ENCODE measurements at regions not wholly inside any gene's neighbourhood (a gene's known extent, or its start where the extent isn't known, plus 50 kb on each side); places are given as distances from the start of the nearest gene placed in this dataset.

DNA sequence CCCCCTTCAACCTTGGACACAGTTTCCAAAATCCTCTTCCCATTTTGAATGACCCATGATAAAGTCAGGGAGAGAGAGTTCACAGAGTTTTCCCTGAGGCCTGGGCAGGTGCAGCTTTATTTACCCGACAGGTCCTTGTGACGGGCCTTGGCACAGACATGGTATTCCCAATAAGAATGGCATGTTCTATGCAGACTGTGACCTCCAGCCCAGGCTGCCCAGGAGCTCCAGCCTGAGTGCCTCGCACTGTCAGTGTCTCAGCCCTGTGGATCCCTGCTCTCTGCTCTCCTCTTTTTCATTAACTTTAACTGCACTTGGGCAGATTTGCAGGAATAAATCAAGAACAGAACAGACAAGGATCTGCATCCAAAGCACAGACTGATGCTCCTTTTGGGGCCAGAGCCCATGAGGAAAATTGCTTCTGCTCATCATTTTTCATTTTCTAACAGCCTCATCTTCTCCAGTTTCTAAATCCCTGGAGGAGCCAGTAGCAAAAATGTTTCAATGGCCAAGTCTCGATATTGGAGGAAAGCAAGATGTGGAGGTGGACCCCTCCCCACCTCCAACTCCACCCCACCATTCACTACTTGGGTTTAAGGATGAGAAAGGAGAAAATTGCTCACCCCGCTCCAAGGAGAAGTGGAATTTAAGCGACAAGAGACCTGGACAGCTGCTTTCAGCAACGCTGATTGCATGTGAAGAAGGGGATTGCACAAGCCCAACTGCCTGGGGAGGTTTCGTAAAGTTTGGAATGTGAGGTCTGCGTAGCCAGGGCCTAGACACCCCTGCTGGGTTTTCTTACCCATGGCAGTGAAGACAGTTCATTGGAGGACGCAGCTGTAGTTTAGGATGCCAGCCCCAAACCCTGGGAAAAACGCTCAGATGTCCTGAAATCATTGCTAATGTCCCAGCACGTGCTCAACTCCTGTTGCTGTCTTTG lies 225.9 kb downstream of the WDR11 start:
- DNase-seq: no peak

DNA sequence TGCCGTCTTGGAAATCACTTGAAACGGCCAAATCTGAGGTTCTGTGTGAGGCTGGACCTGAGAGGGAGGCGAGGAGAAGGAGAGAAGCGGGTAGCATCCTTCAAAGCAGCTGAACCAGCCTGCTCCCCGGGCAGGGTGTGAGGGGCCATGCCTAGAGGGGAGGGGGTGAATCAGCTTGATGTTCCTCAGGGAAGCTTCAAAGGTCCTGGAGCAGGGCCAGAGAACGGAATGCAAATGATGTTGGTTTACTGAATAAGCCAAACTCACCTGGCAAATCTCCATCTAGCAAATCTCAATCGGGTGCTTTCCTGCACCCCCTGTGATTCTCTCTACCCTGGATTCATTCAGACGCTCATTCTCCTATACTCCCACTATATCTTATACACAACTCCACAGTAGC lies 226.9 kb downstream of the WDR11 start:
- no peak for DNase-seq

DNA sequence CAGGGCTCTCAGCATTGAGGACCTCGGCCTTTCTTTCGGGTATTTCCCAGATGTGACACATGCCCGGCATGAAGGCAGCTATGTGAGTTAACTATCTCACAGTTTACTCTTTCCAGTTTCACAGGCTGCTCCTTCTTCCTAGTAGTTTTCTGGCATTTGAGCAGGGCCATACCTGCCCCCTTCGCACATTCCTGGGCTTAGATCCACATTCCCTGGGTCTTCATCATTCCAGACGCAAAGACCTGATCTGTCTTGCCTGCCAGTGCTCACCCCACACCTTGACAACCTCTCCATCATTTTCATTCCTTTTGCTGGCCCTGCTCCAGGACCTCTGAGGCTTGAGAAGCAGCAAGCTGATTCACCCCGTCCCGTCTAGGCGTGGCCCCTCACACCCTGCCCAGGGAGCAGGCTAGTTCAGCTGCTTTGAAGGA lies 227.5 kb downstream of the WDR11 start:
- DNase-seq: peak; percentile 90

DNA sequence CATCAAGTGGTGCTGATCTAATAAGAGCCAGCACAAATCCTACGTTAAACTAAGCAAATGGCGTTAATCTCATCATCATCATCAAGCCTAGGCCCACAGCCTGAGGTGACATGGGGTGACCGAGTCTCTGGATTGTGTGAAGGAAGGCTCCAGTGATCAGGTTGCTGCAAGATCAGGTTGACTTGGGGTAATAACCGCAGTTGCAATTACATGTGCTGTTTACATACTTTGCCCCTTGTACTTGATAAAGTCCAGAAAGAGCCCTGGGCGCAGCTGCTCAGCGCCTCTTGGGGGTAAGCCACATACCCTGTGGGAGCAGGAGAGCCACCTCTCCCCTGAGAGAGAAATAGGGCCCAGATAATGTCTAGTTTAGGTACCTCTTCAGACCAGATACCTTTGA lies 228.1 kb downstream of the WDR11 start:
- DNase-seq: peak; percentile 90

DNA sequence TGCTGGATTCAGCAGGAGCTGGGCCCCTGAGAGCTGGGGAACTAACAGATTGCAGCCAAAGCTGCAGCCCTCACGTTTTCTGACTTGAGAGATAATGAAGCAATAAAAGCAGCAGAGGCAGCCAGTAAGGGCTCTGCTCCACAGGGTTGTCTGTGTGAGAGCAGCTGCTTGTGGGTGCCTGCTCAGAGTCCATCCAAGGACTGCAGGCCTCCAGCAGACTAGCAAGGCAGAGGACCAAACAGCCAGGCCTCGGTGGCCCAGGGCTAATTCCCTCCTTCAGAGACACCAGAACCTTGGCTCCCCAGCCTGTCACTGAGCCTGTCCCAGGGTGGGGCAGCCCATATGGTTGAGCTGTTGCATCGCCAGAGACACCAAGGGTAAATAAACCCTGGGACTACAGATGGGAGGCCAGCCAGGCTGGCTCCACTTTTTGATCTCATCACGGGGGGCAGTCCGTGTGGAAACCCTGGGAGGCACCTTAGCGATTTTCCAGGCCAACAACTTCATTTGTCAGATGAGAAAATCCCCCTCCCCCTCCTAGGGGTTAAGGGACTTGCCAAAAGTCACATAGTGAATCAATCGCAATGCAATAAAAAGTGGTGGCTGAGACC lies 229.2 kb downstream of the WDR11 start:
- peak; percentile 97 for DNase-seq

DNA sequence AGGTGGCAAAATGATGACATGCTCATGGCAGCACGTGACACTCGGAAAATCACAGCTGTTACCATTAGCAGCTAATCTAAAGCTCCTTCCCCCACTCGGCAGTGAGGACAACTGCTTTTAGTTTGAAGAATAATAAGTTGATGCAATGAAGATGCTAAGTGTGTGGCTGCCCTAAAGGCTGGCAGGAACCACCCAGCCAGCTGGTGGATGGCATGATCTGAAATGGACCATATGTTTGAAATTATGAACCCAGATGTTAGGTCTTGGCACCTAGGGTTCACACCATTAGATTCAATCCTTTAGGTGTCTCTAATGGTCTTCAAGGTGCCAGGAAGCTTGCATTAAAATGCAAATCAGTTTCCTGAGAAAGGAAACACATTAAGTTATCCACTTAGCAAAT lies 230.1 kb downstream of the WDR11 start:
- peak; percentile 43 for DNase-seq

DNA sequence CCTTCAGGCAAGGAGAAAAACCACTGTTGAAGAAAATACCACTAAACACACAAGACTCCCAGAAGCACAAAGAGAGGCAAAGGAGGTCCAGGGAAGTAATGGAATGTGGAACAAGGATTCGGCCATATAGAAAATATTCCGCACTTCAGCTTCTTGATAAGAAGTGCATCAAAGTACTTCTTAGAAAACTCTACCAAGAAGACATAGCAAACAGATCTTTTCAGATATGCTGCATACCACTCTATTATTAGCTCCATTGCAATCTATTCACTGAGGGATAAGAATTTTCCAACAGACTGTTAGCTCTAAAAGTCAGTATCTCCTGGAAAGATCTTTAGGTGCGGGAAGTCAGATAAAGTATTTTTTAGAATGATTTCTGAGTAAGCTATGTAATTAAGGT lies 231.8 kb downstream of the WDR11 start:
- DNase-seq: no peak

DNA sequence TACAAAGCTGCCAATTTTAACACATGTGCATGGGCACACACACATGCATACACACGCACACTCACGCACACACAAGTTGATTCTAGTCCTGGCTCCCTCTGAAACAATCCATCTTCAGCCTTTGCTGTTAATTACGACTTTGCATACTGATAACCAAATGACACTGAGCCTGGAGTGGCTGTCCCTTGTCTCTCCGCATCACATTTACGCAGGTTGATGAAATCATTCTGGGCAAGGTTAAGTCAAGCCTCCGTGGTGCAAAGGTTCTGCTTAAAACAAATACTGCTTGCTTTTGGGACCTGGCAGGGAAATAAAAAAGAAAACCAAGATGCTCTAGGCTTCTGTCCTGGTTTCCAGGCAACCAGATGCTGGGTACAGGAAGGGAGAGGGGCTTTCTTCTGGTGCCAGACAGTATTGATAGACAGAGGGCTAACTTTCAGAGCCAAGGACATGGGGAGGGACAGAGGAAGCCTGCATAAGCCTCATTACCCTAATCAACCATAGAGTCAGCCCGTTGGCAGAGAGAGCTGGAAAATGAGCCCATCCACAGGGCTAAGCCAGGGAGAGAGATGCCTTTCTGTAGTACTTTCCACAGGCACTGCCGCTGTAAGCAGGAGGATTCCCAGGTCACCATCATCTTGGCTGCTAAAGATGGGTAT lies 233.0 kb downstream of the WDR11 start:
- DNase-seq: peak; percentile 38

DNA sequence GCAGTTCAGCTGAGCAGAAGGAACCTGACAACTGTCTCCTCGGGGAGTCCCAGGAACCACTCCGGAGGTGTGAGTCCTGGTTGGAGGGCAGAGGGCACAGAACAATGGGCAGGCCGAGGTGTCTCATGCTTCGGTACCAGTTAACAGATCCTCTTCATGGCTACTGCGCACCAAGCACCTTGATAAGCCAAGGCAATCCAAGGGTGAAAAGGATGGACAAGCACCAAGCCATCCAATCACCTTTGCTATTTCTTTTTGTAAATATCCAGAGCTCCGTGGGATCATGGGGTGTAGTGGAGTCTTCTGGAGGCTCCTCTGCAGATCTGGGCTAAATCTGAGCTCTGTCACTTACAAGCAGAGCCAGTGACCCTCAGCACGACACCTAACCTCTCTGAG lies 233.5 kb downstream of the WDR11 start:
- DNase-seq: no peak

DNA sequence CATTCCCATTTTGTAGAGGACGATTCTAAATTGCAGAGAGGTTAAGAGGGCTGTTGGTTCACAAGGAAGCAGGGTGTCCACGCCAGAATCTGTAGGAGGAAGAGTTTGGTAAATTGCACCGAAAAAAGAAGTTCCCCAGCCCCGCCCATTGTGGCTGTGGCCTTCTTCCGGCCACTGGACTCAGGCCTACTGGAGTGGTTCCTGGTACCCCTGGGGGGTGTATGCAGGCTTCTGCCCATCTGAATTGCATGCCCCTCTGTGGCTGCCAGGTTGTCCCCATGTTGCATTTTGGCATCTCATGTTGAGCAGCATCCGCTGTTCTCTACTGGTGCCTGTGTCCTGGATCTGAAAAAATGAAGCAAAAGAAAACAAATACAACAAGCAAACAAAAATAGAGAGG lies 234.2 kb downstream of the WDR11 start:
- DNase-seq: no peak

DNA sequence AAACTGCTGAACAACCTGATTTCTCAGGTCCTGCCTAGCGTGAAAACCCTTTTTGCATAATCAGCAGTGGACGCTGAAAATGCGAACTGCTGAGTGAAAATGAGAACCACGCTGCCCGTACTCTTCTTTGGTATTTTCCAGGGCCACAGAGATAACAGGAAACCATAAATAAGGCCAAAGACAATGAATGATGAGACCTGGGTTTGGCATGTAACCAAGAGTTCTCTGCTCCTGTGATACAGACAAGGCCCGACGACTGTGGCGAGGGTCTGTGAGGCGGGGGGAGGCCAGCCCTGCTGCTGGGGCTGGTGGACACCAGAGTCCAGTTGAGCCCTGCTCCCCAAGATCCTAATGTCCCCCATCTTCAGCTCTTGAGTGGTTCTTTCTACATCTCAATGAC lies 236.0 kb downstream of the WDR11 start:
- DNase-seq: no peak

DNA sequence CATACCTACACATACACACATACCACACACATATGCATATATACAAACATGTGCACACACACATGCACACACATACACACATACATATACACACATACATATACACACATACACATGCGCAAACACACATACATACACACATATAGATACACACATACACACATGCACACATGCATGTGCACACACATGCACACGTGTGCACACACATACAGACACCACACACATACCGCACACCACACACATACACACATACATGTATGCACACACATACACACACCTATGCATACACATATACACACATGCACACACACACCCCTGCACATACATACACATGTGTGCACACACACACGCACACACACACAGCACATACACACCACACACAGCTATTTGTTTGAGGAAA lies 236.5 kb downstream of the WDR11 start:
- no peak for DNase-seq

DNA sequence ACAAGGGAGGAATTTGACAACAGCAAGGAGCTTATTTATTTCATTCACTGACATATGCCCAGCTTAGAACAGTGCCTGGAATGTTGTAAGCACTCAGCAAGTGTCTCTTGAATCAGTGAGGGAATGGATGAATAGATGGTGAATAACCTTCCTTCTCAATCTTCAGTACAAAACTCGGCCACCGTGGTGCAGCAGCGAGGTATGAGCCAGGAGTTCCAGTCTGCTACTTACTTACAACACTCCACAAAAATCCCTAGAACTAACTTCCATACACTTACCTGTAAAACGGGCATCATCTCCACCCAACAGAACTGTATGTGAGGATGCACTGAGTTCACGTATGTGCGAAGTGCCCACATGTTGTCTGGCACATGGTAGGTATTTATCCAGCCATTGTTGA lies 237.4 kb downstream of the WDR11 start:
- DNase-seq: peak; percentile 70

DNA sequence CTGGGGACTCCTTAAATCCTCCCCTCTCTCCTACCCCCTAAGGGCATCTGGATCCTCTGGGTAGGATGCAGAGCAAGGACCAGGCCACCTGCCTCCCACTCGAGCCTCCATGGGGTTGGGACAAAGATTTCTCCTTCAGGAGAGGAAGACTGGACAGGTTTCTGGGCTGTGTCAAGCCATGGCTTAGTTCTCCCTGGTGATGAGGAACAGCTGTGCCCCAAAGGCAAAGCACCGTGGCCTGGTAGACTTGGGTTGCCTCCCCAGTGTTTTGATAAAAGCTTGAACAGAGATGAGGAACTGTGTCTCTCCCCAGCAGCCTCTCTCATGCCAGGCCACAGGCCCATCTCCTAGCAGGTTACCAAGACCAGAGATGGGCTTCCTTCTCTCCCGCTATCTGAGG lies 238.3 kb downstream of the WDR11 start:
- DNase-seq: no peak

DNA sequence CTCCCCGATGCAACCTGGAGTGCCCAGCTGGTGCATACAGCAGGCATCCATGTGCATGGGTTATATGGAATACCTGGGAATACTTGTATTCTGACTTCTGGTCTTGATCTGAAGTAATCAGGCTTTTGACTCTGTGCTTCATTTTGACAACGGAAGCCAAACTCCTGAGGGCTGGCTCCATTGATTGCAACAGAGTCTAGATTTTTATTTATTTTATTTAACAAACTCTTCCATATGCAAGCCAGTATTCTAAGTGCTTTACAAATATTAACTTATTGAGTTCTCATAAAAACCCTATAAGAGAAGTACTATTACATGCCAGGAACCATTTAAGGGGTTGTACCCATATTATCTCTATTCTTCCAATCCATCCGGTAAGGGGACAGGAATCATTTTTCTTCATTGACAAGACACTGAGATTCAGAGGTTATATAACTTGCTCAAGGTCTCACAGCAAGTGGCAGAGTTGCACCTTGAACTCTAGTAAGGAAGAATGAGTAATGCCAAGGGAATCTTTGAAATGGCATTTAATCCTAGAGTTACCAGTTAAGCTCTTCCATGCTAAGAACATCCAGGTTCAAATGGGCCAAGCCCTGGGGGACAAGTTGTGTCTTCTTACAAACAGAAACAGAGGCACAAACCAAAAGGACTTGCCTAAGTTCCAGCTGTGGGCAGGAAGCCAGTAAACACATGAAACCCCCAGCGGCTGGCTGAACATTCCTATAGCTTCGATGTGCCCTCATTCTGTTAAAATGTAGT lies 241.0 kb downstream of the WDR11 start:
- no peak for DNase-seq

DNA sequence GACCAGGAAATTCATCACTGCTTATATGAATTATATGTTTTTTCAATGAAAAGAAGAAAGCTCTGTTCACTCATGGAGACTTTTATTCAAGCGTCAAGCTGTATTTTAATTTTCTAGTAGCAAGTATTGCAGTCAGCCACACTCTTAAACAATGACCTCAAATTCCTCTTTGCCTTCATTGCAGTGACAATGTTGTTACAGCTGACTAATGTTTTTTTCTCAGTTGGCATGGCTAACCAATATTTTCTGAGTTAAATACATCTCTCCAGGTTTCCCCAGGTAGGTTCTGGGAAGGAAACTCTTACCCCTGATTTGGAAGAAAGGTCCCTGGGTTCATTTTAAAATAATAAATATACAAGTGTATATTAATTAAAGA lies 241.5 kb downstream of the WDR11 start:
- no peak for DNase-seq

DNA sequence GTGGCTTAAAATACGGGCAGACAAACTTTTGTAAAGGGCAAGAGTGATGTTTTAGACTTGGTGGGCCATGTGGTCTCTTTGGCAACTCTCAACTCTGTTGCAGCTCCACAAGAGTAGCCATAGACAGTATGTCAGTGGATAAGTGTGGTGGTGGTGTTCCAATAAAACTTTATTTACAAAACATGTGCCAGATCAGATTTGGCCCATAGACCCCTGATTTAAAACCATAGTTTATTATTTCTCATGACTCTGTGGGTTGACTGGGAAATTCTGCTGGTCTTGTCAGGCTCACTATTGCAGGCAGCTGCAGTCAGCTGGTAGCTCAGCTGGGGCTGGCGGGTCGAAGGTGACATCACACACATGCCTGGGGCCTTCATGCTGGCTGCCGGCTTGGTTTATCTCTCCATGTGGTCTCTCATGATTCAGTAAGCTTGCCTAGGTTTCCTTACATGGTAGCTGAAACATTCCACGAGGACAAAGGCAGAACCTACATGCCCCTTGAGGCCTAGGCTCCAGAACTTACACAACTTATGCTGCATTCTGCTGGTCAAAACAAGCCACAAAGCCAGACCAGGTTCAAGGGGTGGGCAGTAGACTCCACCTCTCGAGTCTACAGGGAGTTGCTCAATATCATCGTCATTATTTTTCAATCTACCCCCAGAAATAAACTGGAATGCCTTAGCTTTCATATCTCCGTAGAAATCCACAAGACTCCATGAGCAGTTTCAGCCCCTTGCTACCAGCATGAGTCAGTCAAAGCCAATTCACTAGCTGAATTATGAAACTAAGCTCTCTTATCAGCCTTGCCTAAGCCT lies 245.7 kb downstream of the WDR11 start:
- peak; percentile 64 for DNase-seq

DNA sequence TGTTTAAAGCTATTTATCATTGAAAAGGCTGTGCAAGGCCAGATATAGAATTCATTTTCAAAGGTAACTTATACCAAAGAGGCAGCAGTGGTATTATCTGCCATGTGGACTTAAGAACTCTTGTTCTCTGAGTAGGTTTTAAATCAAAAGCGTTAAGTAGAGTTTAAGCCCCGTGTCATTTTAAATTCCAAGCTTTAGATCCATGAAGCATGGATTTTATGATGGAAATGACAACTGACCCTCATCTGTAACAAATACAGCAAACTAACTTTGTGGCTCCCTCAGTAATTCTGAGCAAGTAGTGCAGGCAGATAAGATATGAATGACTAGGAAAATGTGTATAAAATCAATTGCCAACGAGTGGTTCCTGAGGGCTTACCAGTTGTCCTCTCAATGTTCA lies 247.0 kb downstream of the WDR11 start:
- peak; percentile 60 for DNase-seq

DNA sequence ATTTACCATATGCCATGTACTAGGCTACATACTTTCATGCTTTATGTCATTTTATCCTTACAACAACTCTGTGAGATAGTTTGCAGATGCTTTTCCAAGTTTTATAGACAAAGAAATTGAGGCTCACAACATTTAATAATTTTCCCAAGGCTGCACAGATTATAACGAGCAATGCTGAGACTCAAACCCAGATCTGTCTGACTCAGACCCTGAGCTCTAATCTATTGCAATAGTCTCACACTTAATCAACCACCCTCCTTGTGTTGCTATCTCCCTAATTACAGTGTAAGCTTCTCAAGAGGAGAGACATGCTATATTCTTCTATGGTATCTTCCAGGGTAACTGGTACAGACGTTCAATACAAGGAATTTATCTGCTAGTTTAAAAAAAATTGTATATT lies 247.6 kb downstream of the WDR11 start:
- DNase-seq: peak; percentile 68

DNA sequence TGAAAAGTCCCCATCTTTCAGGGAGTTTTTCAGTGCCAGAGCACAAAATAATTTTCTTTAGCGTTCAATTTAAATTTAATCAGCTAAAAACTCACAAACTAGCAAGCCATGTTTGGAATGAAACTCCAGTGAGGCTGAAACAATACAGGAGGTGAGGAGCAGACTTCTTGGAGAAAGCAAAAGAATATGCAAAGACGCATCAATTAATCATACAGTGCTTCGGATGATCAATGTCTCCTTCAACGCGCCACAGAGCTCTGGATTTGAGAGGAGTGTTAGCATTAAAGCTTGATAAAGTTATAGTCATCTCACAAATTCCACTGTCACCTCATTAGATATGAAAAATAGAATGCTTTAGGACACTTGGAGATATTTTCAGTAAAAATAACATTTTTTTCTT lies 248.0 kb downstream of the WDR11 start:
- DNase-seq: peak; percentile 48

DNA sequence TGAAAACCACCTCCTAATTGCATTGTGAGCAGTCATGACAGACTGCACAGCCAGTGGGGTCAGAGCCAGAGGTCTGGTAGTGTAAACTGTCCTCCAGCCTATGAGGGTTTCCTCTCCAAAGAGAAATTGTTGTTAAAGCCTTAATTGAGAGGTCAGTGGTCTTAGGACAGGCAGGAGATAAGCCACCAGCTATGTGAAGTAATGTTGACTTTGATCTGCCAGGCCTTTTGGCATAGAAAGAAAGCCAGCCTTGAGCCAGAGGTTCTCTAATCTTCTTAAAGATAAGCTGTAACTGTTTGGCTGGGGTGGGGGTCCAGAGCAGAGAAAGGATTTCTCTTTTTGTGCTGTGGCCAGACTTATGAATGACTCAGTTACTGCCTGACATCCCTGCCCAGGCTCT lies 248.4 kb downstream of the WDR11 start:
- peak; percentile 87 for DNase-seq

DNA sequence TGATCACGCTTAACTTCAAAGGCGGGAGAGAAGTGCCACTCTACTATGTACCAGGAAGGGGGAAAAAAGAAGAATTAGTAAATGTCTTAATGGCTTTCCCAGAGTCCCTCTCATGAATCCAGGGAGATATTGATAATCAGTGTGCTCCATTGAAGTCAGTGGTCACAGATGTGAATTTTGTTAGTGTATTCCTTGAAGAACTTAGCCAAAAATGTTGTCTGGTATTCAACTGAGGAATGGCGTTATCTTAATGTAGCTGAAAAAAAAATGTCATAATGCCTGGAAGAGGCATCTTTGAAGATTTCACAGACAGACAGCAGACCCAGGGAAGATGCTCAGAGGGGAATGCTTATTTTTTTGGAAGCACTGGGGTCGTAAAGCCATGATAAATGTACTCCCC lies 250.4 kb downstream of the WDR11 start:
- no peak for DNase-seq

Data from NCI-H82 (cell line).